Testis (tissue), 2 donors: ENCODE measurements at regions not wholly inside any gene's neighbourhood (a gene's known extent, or its start where the extent isn't known, plus 50 kb on each side); places are given as distances from the start of the nearest gene placed in this dataset.

Experiments
- DNase-seq: peaks from one replicate; pipeline ENCODE4 v3.0.0-alpha.2; 2019
- H3K27ac ChIP-seq, 2 donors: fragments of 200-600 bp; sonication (generic); one replicate each; pipeline ENCODE4 v1.5.1; 2019
- H3K27me3 ChIP-seq: fragments of 200-600 bp; sonication (generic); one replicate; pipeline ENCODE4 v1.5.1; 2019
- H3K36me3 ChIP-seq: fragments of 200-600 bp; sonication (generic); one replicate; pipeline ENCODE4 v1.5.1; 2017; ENCODE audit warnings: low read depth; ENCODE audit errors: missing control alignments
- H3K4me1 ChIP-seq: fragments of 200-600 bp; sonication (generic); one replicate; pipeline ENCODE4 v1.5.1; 2019
- H3K4me3 ChIP-seq, 2 donors: fragments of 200-600 bp; sonication (generic); one replicate each; pipeline ENCODE4 v1.5.1; 2017 to 2019
- H3K9me3 ChIP-seq: fragments of 200-600 bp; sonication (generic); one replicate; pipeline ENCODE4 v1.5.1; 2017
- CTCF ChIP-seq, 3 experiments: fragments of 450-650 bp in 2 of 3; fragments of 200-600 bp in 1 of 3; sonication (generic) in 1 of 3; IDR thresholded peaks; one replicate each; pipeline ENCODE4 v1.5.1; 2016 to 2019; ENCODE audit warnings: antibody characterized with exemption in 3 of 3, mild to moderate bottlenecking in 2 of 3, moderate library complexity in 1 of 3
- POLR2A ChIP-seq: fragments of 450-650 bp; IDR thresholded peaks from one replicate; pipeline ENCODE4 v1.6.1; 2017; ENCODE audit warnings: antibody characterized with exemption, mild to moderate bottlenecking, moderate library complexity
- WGBS, 2 donors: methylation state at CpG; one replicate each; pipeline ENCODE4 v1.1.5; 2018; 5-methylcytosine and 5-hydroxymethylcytosine counted together
- intact Hi-C: fragments of 100-400 bp; cut with DNase I; formaldehyde crosslinking; loops from one replicate; pipeline ENCODE4 v1.15.1; 2023; ENCODE audit warnings: low total_unique reads

- 97 to 98% methylated on average over 3 of the region's 3 CpGs for WGBS, 2 donors
These were observed 427.1 kb downstream of the CHSY3 start for GRCh38 chr5:130331332-130331731.

GRCh38 chr5:130324953-130325671 lies 420.8 kb downstream of the CHSY3 start:
- WGBS, 2 donors = 85 to 87% methylated on average over 7 of the region's 7 CpGs
- no peak overlapping the region for H3K27ac ChIP-seq
- no peaks in the 10 kb centered on the region for H3K36me3 ChIP-seq
- TF ChIP-seq POLR2A (no peak), CTCF (IDR thresholded peaks at IDR 0.05) (no peak)
- no peak for DNase-seq
- no peaks in the 10 kb centered on the region for H3K4me1 ChIP-seq
- H3K27me3 ChIP-seq = no peaks in the 10 kb centered on the region
- intact Hi-C loops = no loop called here
- no peaks in the 10 kb centered on the region for H3K9me3 ChIP-seq
- no peak overlapping the region for H3K4me3 ChIP-seq

More at GRCh38 chr5:130331332-130331731, 427.1 kb downstream of the CHSY3 start:
- Histone ChIP-seq H3K36me3 (no peaks in the 10 kb centered on the region), H3K27ac (no peak overlapping the region), H3K4me1 (no peaks in the 10 kb centered on the region), H3K4me3 (no peak overlapping the region), H3K9me3 (no peaks in the 10 kb centered on the region), H3K27me3 (no peaks in the 10 kb centered on the region)
- intact Hi-C loops = no loop called here
- TF ChIP-seq POLR2A (no peak), CTCF (IDR thresholded peaks at IDR 0.05) (no peak)
- DNase-seq = no peak

GRCh38 chr5:130323804-130324454 lies 419.7 kb downstream of the CHSY3 start:
- Histone ChIP-seq H3K9me3 (no peaks in the 10 kb centered on the region), H3K36me3 (no peaks in the 10 kb centered on the region), H3K4me1 (no peaks in the 10 kb centered on the region), H3K27ac (no peak overlapping the region), H3K27me3 (no peaks in the 10 kb centered on the region), H3K4me3 (no peak overlapping the region)
- 67 to 85% methylated on average over 3 of the region's 3 CpGs for WGBS, 2 donors
- TF ChIP-seq POLR2A (no peak), CTCF (IDR thresholded peaks at IDR 0.05) (no peak)
- no peak for DNase-seq
- intact Hi-C loops = no loop called here

- TF ChIP-seq POLR2A = no peak
- TF ChIP-seq CTCF (IDR thresholded peaks at IDR 0.05) = no peak
These were observed 417.7 kb downstream of the CHSY3 start for GRCh38 chr5:130321931-130322330.

More at GRCh38 chr5:130321931-130322330, 417.7 kb downstream of the CHSY3 start:
- H3K4me1 ChIP-seq = no peaks in the 10 kb centered on the region
- no peak for DNase-seq
- H3K27ac ChIP-seq = no peak overlapping the region
- no peak overlapping the region for H3K4me3 ChIP-seq
- no peaks in the 10 kb centered on the region for H3K27me3 ChIP-seq
- intact Hi-C loops = no loop called here
- H3K9me3 ChIP-seq = no peaks in the 10 kb centered on the region
- no peaks in the 10 kb centered on the region for H3K36me3 ChIP-seq
